HG03175 (cell line): ENCODE measurements at regions not wholly inside any gene's neighbourhood (a gene's known extent, or its start where the extent isn't known, plus 50 kb on each side); places are given as distances from the start of the nearest gene placed in this dataset.

ENCODE experiments used
- ATAC-seq: cut with Tn5 transposase; IDR thresholded peaks from one replicate; pipeline ENCODE4 v1.9.1; 2021; ENCODE audit warnings: mild to moderate bottlenecking, moderate library complexity; ENCODE audit not compliant: unreplicated experiment

- ATAC-seq, result no peak
Observed at GRCh38 chr1:90502696-90503095, 214.4 kb downstream of the BARHL2 start.

GRCh38 chr1:90502194-90502593 lies 214.9 kb downstream of the BARHL2 start:
- ATAC-seq, result no peak

GRCh38 chr1:90501281-90501680 lies 215.8 kb downstream of the BARHL2 start:
- ATAC-seq, result no peak

GRCh38 chr1:90494748-90495282 lies 222.3 kb downstream of the BARHL2 start:
- ATAC-seq, result no peak

GRCh38 chr1:90488451-90488850 lies 228.7 kb downstream of the BARHL2 start:
- ATAC-seq, result no peak

GRCh38 chr1:90486996-90487395 lies 230.1 kb downstream of the BARHL2 start:
- ATAC-seq, result no peak

- no peak for ATAC-seq
Observed at GRCh38 chr1:90486134-90486824, 230.8 kb downstream of the BARHL2 start.

- no peak for ATAC-seq
Observed at GRCh38 chr1:90480271-90480835, 236.7 kb downstream of the BARHL2 start.

GRCh38 chr1:90476994-90477393 lies 240.1 kb downstream of the BARHL2 start:
- no peak for ATAC-seq

GRCh38 chr1:90476411-90476810 lies 240.7 kb downstream of the BARHL2 start:
- no peak for ATAC-seq

- no peak for ATAC-seq
Observed at GRCh38 chr1:90475631-90476030, 241.5 kb downstream of the BARHL2 start.

GRCh38 chr1:90474731-90475130 lies 242.4 kb downstream of the BARHL2 start:
- ATAC-seq, result no peak

GRCh38 chr1:90474158-90474557 lies 242.9 kb downstream of the BARHL2 start:
- ATAC-seq, result no peak

GRCh38 chr1:90472775-90473174 lies 244.3 kb downstream of the BARHL2 start:
- no peak for ATAC-seq

GRCh38 chr1:90459570-90459969 lies 257.5 kb downstream of the BARHL2 start:
- ATAC-seq, result no peak

GRCh38 chr1:90457985-90458384 lies 259.1 kb downstream of the BARHL2 start:
- ATAC-seq, result no peak

GRCh38 chr1:90452491-90452890 lies 264.6 kb downstream of the BARHL2 start:
- no peak for ATAC-seq

- no peak for ATAC-seq
Observed at GRCh38 chr1:90443354-90443753, 273.7 kb downstream of the BARHL2 start.

GRCh38 chr1:90435351-90435750 lies 281.8 kb downstream of the BARHL2 start:
- no peak for ATAC-seq

- no peak for ATAC-seq
Observed at GRCh38 chr1:90434460-90434859, 282.6 kb downstream of the BARHL2 start.

- ATAC-seq, result no peak
Observed at GRCh38 chr1:90417126-90417525, 300.0 kb downstream of the BARHL2 start.

GRCh38 chr1:90414201-90414600 lies 302.9 kb downstream of the BARHL2 start:
- ATAC-seq, result no peak

GRCh38 chr1:90413519-90413918 lies 303.6 kb downstream of the BARHL2 start:
- no peak for ATAC-seq
